MCF 10A (cell line): ENCODE measurements at regions not wholly inside any gene's neighbourhood (a gene's known extent, or its start where the extent isn't known, plus 50 kb on each side); places are given as distances from the start of the nearest gene placed in this dataset.

Experiments used
- BruUV-seq: library from RNA; stranded (reverse); fragments of 400-500 nt; replicated peaks from 2 replicates; lab custom pipeline; 2021; lab: Mats Ljungman, UMichigan
- CTCF ChIA-PET: fragments of 300-600 bp; sonication (Branson Sonifier 250); formaldehyde crosslinking; extraction: SDS; loops from one replicate; lab custom pipeline; 2021; ENCODE audit warnings: antibody characterized with exemption, inconsistent platforms; lab: Yijun Ruan, JAX
- POLR2A ChIA-PET: fragments of 300-600, 350-650 bp; sonication (Branson Sonifier 250); formaldehyde crosslinking; extraction: SDS; loops from one replicate; lab custom pipeline; 2020; ENCODE audit warnings: antibody characterized with exemption, inconsistent platforms; lab: Yijun Ruan, JAX
- DNase-seq: peaks from one replicate; pipeline ENCODE4 v3.0.0-alpha.2; 2018; ENCODE audit not compliant: unreplicated experiment
- H3K27ac Mint-ChIP-seq: one replicate; pipeline ENCODE4 v1.8.0; 2022; ENCODE audit warnings: mild to moderate bottlenecking, low read depth, mixed read lengths; ENCODE audit not compliant: unreplicated experiment
- H3K27me3 Mint-ChIP-seq: one replicate; pipeline ENCODE4 v1.8.0; 2022; ENCODE audit warnings: mixed read lengths; ENCODE audit not compliant: insufficient read depth, unreplicated experiment
- H3K36me3 Mint-ChIP-seq: one replicate; pipeline ENCODE4 v1.8.0; 2022; ENCODE audit warnings: mild to moderate bottlenecking, moderate library complexity, mixed read lengths; ENCODE audit not compliant: insufficient read depth, unreplicated experiment
- H3K4me1 Mint-ChIP-seq: one replicate; pipeline ENCODE4 v1.8.0; 2022; ENCODE audit warnings: mixed read lengths; ENCODE audit not compliant: insufficient read depth, unreplicated experiment
- H3K4me3 Mint-ChIP-seq: one replicate; pipeline ENCODE4 v1.8.0; 2022; ENCODE audit warnings: mild to moderate bottlenecking, moderate library complexity, mixed read lengths; ENCODE audit not compliant: unreplicated experiment
- H3K9me3 Mint-ChIP-seq: one replicate; pipeline ENCODE4 v1.8.0; 2022; ENCODE audit warnings: mixed read lengths; ENCODE audit not compliant: unreplicated experiment
- intact Hi-C: fragments of 100-400 bp; cut with micrococcal nuclease; formaldehyde crosslinking; loops from 2 replicates; pipeline ENCODE4 v1.14.1; 2022
- TF ChIP-seq, protein P1 (sequence below): fragments of 200-600 bp; IDR thresholded peaks from one replicate; pipeline ENCODE4 v1.8.0; 2022; ENCODE audit warnings: antibody characterized with exemption, mild to moderate bottlenecking; ENCODE audit not compliant: unreplicated experiment

GRCh38 chr17:77311371-77311981, 170.7 kb downstream of the SEC14L1 start:
- Mint-ChIP-seq H3K4me3 (no peak overlapping the region), H3K27ac (no peak overlapping the region), H3K36me3 (peaks cover 61% of the 10 kb centered on the region), H3K27me3 (no peaks in the 10 kb centered on the region), H3K9me3 (no peaks in the 10 kb centered on the region), H3K4me1 (peaks cover 36% of the 10 kb centered on the region)
- ChIA-PET POLR2A (no interaction called here), CTCF (no interaction called here)
- TF ChIP-seq, protein P1, sequence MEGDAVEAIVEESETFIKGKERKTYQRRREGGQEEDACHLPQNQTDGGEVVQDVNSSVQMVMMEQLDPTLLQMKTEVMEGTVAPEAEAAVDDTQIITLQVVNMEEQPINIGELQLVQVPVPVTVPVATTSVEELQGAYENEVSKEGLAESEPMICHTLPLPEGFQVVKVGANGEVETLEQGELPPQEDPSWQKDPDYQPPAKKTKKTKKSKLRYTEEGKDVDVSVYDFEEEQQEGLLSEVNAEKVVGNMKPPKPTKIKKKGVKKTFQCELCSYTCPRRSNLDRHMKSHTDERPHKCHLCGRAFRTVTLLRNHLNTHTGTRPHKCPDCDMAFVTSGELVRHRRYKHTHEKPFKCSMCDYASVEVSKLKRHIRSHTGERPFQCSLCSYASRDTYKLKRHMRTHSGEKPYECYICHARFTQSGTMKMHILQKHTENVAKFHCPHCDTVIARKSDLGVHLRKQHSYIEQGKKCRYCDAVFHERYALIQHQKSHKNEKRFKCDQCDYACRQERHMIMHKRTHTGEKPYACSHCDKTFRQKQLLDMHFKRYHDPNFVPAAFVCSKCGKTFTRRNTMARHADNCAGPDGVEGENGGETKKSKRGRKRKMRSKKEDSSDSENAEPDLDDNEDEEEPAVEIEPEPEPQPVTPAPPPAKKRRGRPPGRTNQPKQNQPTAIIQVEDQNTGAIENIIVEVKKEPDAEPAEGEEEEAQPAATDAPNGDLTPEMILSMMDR, result no peak
- BruUV-seq, result no TSS peak
- no peak for DNase-seq
- intact Hi-C loops, result no loop called here

DNA sequence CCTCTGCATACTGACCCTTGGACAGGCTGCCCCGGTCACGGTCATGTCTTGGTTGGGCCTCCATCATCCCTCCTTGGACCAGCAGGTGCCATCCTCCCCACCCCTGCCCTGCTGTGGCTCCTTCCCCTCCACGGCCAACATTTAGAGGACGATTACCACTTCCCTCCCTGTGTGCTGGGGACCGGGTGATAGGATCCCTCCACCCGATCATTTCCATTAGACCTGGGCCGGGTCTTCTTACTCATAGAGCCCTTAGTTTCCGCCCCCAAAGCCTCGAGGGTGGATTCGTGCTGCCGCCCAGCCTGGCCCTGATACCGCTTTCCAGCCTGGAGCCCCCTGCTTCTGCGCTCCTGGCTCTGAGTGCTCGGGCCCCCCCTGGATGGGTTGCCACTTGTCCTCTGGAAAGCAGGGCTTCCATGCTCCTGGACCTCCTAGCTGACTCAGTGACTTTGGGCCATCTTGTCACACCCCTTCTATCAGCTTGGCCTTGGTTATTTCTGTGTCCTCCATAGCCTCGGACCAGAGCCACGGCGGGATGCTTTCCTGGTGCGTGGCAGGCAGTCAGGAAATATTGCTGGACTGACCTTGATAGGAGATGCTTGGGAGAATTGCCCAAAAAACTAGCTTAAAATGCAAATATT, 171.4 kb downstream of the SEC14L1 start:
- Mint-ChIP-seq H3K36me3 (peaks cover 61% of the 10 kb centered on the region), H3K4me1 (peaks cover 29% of the 10 kb centered on the region), H3K4me3 (no peak overlapping the region), H3K9me3 (no peaks in the 10 kb centered on the region), H3K27ac (no peak overlapping the region), H3K27me3 (no peaks in the 10 kb centered on the region)
- CTCF ChIA-PET, result no interaction called here
- POLR2A ChIA-PET, result interaction anchor here (0.9 to 1.0 kb wide), 2 partner anchors 11 to 25 kb away, joined by 3 read pairs; no protein-coding TSS in a partner anchor
- TF ChIP-seq, protein P1, result no peak
- intact Hi-C loops, result no loop called here
- no TSS peak for BruUV-seq
- DNase-seq, result no peak

GRCh38 chr17:77312786-77313599, 172.2 kb downstream of the SEC14L1 start:
- no peak for DNase-seq
- TF ChIP-seq, protein P1, result no peak
- Mint-ChIP-seq H3K27ac (no peak overlapping the region), H3K36me3 (peaks cover 61% of the 10 kb centered on the region), H3K4me3 (no peak overlapping the region), H3K27me3 (no peaks in the 10 kb centered on the region), H3K9me3 (no peaks in the 10 kb centered on the region), H3K4me1 (peaks cover 22% of the 10 kb centered on the region)
- BruUV-seq, result no TSS peak
- CTCF ChIA-PET, result interaction anchor here (0.7 to 0.9 kb wide), 2 partner anchors 17 to 58 kb away, joined by 4 read pairs; no protein-coding TSS in a partner anchor
- POLR2A ChIA-PET, result interaction anchor here (0.5 to 1.0 kb wide), 3 partner anchors 10 to 641 kb away, joined by 3 read pairs; no protein-coding TSS in a partner anchor
- intact Hi-C loops, result no loop called here

- no TSS peak for BruUV-seq
- H3K27me3 Mint-ChIP-seq, result no peaks in the 10 kb centered on the region
- H3K27ac Mint-ChIP-seq, result no peak overlapping the region
- no peak for DNase-seq
- ChIA-PET CTCF (interaction anchor here (0.7 to 0.9 kb wide), 2 partner anchors 17 to 58 kb away, joined by 4 read pairs; no protein-coding TSS in a partner anchor), POLR2A (interaction anchor here (0.5 to 1.1 kb wide), 2 partner anchors 34 to 642 kb away, joined by 3 read pairs; no protein-coding TSS in a partner anchor)
- no peaks in the 10 kb centered on the region for H3K9me3 Mint-ChIP-seq
- intact Hi-C loops, result no loop called here
- H3K4me1 Mint-ChIP-seq, result peaks cover 29% of the 10 kb centered on the region
- TF ChIP-seq, protein P1, result no peak
- H3K4me3 Mint-ChIP-seq, result no peak overlapping the region
- peaks cover 58% of the 10 kb centered on the region for H3K36me3 Mint-ChIP-seq
These were observed 173.1 kb downstream of the SEC14L1 start for GRCh38 chr17:77313831-77314230.
